HPDE6-E6E7 (cell line): ENCODE measurements at regions not wholly inside any gene's neighbourhood (a gene's known extent, or its start where the extent isn't known, plus 50 kb on each side); places are given as distances from the start of the nearest gene placed in this dataset.
"Not testable (repeated sequence)": the region's sequence is repeated elsewhere in the genome, so short reads cannot be mapped to it uniquely, and the experiment has no call there.

Experiments
- DNase-seq: peaks from one replicate; pipeline ENCODE4 v3.0.0; 2011; ENCODE audit warnings: missing footprints; ENCODE audit errors: extremely low spot score

DNA sequence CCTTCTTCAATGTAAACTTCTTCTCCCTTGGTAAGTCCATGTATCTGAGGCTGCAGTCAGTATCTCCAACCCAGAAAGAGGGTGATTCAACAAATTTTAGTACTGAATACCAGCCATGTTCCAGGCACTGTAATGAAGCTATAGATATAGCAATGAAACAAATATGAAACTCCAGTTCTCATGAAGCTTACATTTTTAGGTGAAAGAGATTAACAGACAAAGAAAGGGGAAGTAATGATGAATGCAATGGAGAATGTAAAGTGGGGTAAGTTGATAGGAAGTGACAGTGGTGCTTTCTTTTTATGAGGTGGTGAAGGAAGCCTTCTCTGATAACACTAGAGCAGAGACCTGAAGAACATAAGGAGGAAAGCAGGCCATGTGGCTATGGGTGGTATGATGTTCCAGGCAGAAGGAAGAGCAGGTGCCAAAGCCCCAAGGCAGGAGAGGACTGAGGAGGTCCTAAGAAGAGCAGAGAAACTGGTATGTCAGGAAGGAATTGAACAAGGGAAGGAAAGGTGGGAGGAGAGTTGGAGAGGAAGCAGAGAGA is 143.6 kb downstream of the TFAP2B start:
- DNase-seq: no peak

GRCh38 chr6:50963952-50964351 is 145.3 kb downstream of the TFAP2B start:
- DNase-seq: no peak

DNA sequence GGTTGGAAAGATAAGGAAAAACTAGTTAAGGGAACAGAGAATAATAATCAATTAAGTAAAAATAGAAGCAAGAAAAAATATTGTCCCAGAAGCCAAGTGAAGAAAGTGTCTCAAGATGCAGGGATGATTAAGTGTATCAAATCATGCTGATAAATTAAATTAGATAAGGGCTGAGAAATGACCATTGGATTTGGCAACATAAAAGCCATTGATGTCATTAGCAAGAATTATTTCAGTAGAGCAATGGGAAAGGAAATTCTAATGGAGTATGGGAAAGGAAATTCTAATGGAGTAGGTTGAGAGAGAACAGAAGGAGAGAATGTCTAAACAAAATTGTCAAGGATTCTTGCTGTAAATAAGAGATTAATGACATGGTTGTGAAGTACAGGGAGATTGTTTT is 146.8 kb downstream of the TFAP2B start:
- DNase-seq: no peak

GRCh38 chr6:50966532-50966931 is 147.9 kb downstream of the TFAP2B start:
- no peak for DNase-seq

GRCh38 chr6:50966986-50967385 is 148.3 kb downstream of the TFAP2B start:
- DNase-seq: no peak

DNA sequence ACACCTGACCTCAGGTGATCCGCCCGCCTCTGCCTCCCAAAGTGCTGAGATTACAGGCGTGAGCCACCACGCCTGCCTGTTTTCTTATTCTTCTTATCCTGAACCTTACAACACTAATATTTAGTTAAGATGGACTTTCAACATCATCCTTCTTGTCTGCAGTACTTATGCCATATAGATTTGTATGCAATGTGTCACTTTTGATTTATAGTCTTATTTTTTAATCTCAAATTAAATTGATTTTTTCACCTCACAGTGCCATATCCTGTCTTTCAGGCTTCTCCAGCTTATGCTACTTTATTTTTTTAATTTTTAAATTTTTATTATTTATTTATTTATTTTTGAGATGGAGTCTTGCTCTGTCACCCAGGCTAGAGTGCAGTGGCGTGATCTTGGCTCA is 149.6 kb downstream of the TFAP2B start:
- not testable (repeated sequence) for DNase-seq

GRCh38 chr6:50970908-50971307 is 152.2 kb downstream of the TFAP2B start:
- DNase-seq: no peak

- DNase-seq: no peak
Observed at GRCh38 chr6:50973464-50973863, 154.8 kb downstream of the TFAP2B start.

- no peak for DNase-seq
Observed at GRCh38 chr6:50974319-50974718, 155.6 kb downstream of the TFAP2B start.

- no peak for DNase-seq
Observed at GRCh38 chr6:50975216-50975615, 156.5 kb downstream of the TFAP2B start.

DNA sequence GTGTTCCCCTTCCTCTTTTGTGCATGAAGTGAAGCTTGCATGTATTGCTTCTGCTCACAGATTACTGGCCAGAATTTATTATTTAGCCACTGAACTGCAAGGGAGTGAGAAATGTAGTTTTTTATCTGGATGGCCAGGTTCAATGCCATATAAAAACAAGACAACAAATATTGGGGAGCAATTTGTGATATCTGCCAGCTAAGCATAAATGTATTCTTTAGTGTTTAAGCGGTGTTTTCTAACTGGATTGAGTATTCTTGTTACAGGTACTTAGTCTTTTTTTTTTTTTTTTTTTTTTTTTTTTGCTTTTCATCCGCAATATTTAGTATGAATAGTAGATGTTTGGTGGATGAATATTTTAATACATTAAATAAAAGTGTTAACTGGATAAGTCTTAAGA is 158.2 kb downstream of the TFAP2B start:
- DNase-seq: no peak

- DNase-seq: no peak
Observed at GRCh38 chr6:50977796-50978195, 159.1 kb downstream of the TFAP2B start.

DNA sequence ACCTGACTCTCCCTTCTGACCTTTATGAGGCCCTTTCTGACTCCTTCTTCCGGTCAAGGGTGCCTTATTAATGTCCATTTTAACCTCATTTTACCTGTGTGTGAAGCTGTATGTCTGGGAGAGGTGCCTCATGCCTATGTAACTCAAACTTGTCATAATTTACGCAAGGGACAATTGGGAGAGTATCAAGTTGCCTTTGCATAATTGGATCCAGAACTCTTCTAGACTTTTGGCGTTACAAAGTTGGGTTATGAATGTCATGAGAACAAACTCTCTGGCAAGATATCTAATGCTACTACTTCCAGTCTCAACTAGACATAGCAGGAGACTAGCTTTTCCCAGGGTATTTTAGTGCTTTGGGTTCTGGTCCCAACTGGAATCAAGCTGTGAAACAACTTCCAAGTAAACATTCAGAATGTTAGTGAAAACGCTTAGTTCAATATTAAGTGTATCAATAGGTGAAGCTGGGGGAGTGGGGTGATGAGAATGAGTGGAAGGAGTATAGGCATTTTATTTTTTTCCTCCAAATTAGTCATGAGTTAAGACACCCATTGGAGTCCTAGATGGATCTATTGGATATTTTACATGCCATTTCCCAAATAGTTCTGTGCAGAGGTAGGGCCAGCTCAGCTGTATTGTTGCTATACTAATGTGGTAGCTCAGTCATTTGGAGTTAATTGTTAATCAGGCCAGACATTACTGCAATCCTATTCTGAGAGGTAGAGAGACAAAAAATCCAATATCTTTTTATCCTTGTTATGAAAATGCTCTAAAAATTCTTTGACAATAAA is 159.9 kb downstream of the TFAP2B start:
- DNase-seq: no peak

- DNase-seq: no peak
Observed at GRCh38 chr6:50979171-50979525, 160.5 kb downstream of the TFAP2B start.

- no peak for DNase-seq
Observed at GRCh38 chr6:50984135-50984534, 165.5 kb downstream of the TFAP2B start.

DNA sequence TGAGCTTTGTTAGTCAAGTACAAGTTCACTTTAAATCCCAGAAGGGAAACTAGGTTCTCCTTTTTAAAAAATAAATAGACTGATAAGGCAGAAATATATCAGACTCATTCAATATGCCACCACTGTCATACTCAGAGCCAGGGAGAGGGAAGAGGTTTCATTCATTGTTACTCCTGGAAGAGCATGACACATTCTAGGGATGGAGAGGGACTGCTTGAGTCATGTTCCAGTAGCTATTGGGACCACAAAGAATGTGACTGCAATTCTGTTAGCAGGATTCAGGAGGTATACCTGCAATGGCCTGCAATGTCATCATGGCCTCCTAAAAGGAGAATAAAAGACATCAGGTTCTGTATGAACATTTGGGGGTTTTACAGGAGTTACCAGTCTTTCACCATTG is 167.6 kb downstream of the TFAP2B start:
- no peak for DNase-seq

DNA sequence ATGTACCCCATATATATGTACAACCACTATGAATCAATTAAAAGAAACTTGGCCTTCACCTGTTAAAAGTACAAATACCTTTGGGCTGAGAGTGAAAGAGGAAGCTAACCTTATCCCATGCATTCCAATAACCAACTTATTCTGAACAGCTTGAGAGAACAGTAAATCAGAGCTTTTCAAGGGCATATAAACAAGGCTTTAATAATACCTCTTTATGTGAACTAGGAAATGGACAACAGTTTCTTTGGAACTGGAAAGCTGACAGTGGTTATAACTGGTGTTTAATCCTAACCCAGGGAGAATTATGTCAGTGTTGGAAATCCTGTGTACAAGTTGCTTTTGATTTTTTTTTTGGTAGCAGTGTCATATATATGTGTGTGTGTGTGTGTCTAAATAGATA is 170.5 kb downstream of the TFAP2B start:
- no peak for DNase-seq

DNA sequence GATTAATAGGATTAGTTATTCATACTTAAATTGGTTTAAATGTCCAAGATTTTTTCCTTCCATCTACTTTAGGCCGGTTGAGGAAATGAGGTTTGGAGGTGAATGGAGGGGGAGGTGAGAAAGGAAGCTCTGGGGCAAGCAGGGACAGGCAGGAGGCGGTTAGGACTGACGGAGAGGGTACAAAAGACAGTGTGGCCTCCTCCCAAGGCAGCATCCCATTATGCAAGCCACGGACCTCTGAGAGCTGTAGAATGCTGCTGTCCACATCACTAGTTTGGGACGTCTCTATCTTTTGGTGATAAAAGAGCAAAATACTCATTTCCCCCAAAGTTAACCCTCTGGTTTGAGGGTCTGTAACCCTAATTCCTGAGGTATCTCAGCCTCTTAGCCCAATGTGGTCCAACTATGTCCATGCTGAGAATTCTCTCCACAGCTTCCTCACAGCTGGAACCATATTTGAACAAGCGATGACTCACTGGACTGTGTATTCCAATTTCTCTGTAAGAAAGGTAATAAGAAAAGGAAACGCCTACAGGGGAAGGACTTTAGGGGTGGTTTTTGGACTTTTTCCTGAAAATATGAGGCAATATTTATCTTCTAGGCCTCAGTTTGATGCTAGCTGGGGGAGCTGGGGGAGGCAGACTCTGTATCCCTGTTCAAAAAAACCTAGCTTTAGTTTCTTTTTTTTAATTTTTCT is 172.2 kb downstream of the TFAP2B start:
- no peak for DNase-seq

DNA sequence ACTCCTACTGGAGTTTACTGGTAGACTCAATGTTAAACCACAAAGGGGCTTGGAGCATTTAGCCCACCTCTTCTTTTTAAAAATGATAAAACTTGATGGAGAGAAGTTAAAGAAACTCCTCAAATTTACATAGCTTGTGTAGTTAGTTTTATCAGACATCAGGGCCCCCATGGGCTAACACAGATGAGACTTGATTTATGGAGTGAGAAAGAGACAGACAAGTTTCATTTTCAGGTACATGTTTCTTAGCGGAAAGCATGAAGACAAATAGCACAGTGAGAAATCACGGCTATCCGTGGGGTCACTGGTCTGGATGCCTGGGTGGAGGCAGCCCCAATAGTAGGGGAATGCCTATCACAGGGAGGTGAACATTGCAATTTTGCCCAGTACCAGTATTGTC is 173.6 kb downstream of the TFAP2B start:
- DNase-seq: no peak

- DNase-seq: no peak
Observed at GRCh38 chr6:50992704-50993625, 174.3 kb downstream of the TFAP2B start.

DNA sequence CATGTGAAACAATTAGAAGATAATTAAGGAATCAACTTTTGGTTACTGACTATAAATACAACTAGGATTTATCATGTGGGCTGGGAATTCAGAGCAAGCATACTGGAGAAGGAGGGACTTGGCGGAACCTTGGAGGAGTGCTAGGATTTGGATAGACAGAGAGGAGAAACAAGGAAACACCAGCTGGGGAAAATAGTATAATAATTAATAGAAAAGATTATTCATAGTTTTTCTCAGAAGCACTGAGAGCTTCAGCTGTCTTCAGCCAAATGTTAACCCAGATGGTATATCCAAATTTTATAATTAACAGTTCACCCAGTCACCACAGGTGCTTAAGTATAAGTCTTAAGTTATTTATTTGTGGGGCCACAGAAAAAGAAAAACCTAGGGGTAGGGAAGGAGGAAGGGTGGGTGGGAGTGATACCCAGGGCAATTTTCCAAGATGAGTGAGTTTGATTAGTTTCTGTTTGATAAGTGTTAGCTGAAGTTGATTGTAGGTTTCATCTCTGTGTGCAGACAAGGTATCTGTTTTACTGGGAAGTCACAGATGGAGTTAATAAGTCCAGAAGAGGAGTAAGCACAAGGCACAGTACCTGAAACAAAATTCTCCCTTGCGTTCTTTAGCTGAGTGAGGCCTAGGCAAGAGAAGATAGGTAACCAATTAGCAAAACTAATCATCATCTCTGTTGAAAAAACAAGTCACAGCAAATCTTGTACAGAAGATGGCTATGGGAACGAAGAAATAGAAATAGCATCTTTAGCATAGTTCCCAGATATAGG is 175.5 kb downstream of the TFAP2B start:
- no peak for DNase-seq
